KMS-11 (cell line): ENCODE measurements at regions not wholly inside any gene's neighbourhood (a gene's known extent, or its start where the extent isn't known, plus 50 kb on each side); places are given as distances from the start of the nearest gene placed in this dataset.

ENCODE experiments used
- H2AFZ ChIP-seq: fragments of 200-600 bp; sonication (generic); 2 replicates; pipeline ENCODE4 v1.6.1; 2016; ENCODE audit warnings: antibody characterized with exemption, mixed run types, low read depth
- H3K27ac ChIP-seq: fragments of 200-600 bp; sonication (generic); 2 replicates; pipeline ENCODE4 v1.6.1; 2016; ENCODE audit warnings: mild to moderate bottlenecking, mixed run types
- H3K27me3 ChIP-seq: fragments of 200-600 bp; sonication (generic); 2 replicates; pipeline ENCODE4 v1.6.1; 2017; ENCODE audit warnings: mild to moderate bottlenecking, low read depth, mixed run types, moderate library complexity; ENCODE audit not compliant: insufficient read depth
- H3K36me3 ChIP-seq: fragments of 200-600 bp; sonication (generic); 2 replicates; pipeline ENCODE4 v1.6.1; 2017; ENCODE audit warnings: mild to moderate bottlenecking, mixed run types; ENCODE audit not compliant: insufficient read depth
- H3K4me1 ChIP-seq: fragments of 200-600 bp; sonication (generic); 2 replicates; pipeline ENCODE4 v1.6.1; 2016; ENCODE audit warnings: mild to moderate bottlenecking, low read depth, mixed run types; ENCODE audit not compliant: poor library complexity, severe bottlenecking
- H3K4me2 ChIP-seq: fragments of 200-600 bp; sonication (generic); 2 replicates; pipeline ENCODE4 v1.7.0; 2016; ENCODE audit warnings: mild to moderate bottlenecking, mixed run types
- H3K4me3 ChIP-seq: fragments of 200-600 bp; sonication (generic); IDR thresholded peaks from 2 replicates; pipeline ENCODE4 v1.6.1; 2017; ENCODE audit warnings: low read depth, low read length, mixed read lengths; ENCODE audit not compliant: insufficient read depth
- H3K79me2 ChIP-seq: fragments of 200-600 bp; sonication (generic); 2 replicates; pipeline ENCODE4 v1.6.1; 2016; ENCODE audit warnings: low read depth, mixed run types; ENCODE audit not compliant: insufficient read depth
- H3K9ac ChIP-seq: fragments of 200-600 bp; sonication (generic); 2 replicates; pipeline ENCODE4 v1.6.1; 2016; ENCODE audit warnings: mild to moderate bottlenecking, mixed run types
- H4K20me1 ChIP-seq: fragments of 200-600 bp; sonication (generic); 2 replicates; pipeline ENCODE4 v1.6.1; 2016; ENCODE audit warnings: mild to moderate bottlenecking, mixed run types; ENCODE audit not compliant: insufficient read depth
- TF ChIP-seq, protein P1 (sequence below): fragments of 200-600 bp; sonication (generic); conservative IDR thresholded peaks from 2 replicates; pipeline ENCODE4 v1.6.1; 2017; ENCODE audit warnings: low read depth, mild to moderate bottlenecking, antibody characterized with exemption, low read length, moderate library complexity, mixed read lengths

- Histone ChIP-seq H3K27me3 (no peaks in the 10 kb centered on the region), H3K27ac (no peak overlapping the region), H3K4me1 (no peaks in the 10 kb centered on the region), H3K36me3 (no peaks in the 10 kb centered on the region), H2AFZ (no peak overlapping the region), H3K79me2 (no peaks in the 10 kb centered on the region), H3K4me3 (no peak overlapping the region), H4K20me1 (no peaks in the 10 kb centered on the region), H3K4me2 (no peak overlapping the region), H3K9ac (no peak overlapping the region)
- TF ChIP-seq, protein P1, sequence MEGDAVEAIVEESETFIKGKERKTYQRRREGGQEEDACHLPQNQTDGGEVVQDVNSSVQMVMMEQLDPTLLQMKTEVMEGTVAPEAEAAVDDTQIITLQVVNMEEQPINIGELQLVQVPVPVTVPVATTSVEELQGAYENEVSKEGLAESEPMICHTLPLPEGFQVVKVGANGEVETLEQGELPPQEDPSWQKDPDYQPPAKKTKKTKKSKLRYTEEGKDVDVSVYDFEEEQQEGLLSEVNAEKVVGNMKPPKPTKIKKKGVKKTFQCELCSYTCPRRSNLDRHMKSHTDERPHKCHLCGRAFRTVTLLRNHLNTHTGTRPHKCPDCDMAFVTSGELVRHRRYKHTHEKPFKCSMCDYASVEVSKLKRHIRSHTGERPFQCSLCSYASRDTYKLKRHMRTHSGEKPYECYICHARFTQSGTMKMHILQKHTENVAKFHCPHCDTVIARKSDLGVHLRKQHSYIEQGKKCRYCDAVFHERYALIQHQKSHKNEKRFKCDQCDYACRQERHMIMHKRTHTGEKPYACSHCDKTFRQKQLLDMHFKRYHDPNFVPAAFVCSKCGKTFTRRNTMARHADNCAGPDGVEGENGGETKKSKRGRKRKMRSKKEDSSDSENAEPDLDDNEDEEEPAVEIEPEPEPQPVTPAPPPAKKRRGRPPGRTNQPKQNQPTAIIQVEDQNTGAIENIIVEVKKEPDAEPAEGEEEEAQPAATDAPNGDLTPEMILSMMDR, result no peak
Measured at GRCh38 chr11:59289356-59290181, 69.1 kb upstream of the OR5AN1 start.

GRCh38 chr11:59285716-59286260 is 72.9 kb upstream of the OR5AN1 start:
- H3K27ac ChIP-seq, result no peak overlapping the region
- no peak overlapping the region for H2AFZ ChIP-seq
- no peaks in the 10 kb centered on the region for H3K36me3 ChIP-seq
- TF ChIP-seq, protein P1, result no peak
- no peak overlapping the region for H3K9ac ChIP-seq
- H3K4me3 ChIP-seq, result no peak overlapping the region
- H3K4me1 ChIP-seq, result no peaks in the 10 kb centered on the region
- H3K4me2 ChIP-seq, result no peak overlapping the region
- H4K20me1 ChIP-seq, result no peaks in the 10 kb centered on the region
- H3K79me2 ChIP-seq, result no peaks in the 10 kb centered on the region
- no peaks in the 10 kb centered on the region for H3K27me3 ChIP-seq

DNA sequence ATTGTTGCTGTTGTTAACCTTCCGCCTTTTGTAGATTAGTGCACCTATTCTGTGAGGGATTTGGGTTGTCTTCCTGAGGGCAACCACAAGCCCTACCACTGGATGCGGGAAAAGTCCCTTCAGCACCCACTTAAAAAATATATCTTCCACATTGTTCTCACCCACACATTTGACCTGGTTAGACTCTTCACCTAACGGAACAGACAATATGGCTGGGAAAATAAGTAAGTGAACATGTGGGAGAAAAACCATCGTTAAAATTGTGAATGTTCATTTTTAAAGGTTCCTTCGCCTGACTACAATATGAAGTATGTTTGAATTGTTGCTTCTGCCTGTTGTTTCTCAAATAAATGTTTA is 72.0 kb upstream of the MPEG1 start:
- no peaks in the 10 kb centered on the region for H3K27me3 ChIP-seq
- peak overlapping the region; percentile 9; the same call in 1 of the 2 replicates for H2AFZ ChIP-seq
- H3K27ac ChIP-seq, result no peak overlapping the region
- no peak overlapping the region for H3K4me2 ChIP-seq
- H4K20me1 ChIP-seq, result no peaks in the 10 kb centered on the region
- no peaks in the 10 kb centered on the region for H3K79me2 ChIP-seq
- H3K36me3 ChIP-seq, result no peaks in the 10 kb centered on the region
- no peak overlapping the region for H3K4me3 ChIP-seq
- TF ChIP-seq, protein P1, result peak; percentile 52; the same call in 1 of the 2 replicates
- no peaks in the 10 kb centered on the region for H3K4me1 ChIP-seq
- no peak overlapping the region for H3K9ac ChIP-seq

DNA sequence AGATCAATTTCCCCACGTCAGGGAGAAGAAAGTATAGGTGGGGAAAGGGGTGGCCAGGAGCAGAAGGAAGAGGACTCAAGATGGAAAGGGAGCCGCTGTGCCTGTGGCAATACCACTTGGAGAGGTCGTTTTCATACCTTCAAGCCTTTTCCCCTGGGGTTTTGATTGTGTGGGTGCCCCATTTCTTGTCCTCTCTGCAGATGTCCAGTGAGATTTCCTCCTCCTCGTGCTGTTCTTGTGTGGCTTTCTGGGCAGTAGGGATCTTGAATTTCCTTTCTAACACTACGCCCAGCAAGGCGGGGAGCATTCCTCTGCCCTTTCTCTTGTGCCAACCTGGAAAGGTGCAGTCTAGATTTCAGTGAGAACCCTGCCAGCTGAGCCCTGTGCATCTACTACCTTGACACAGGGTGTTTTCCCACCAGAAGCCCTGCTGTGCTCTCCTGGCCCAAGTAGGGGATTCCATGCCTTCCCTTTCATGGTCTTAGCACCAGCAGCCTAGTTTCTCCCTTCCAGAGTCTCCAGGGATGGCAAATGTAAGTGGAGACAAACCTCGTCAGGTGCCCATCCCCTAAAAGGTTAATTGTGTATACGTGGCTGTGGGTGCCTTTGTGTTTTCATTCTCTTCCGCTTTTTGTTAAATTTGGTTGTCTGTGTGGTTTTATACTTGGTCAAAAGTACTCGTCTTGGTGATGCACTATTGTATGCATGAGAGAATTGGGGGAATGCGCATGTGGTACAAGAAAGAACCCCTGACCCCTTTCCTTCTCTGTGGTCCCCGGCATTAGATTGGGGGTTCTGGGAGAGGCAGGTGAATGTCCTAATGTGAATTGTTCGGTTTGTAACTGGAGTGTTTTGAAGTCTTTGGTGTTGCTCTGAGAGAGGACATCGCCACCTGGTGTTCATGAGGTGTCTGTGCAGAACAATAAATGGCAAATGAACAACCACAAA is 71.4 kb upstream of the MPEG1 start:
- H3K4me1 ChIP-seq, result no peaks in the 10 kb centered on the region
- H3K4me2 ChIP-seq, result no peak overlapping the region
- no peaks in the 10 kb centered on the region for H3K27me3 ChIP-seq
- no peaks in the 10 kb centered on the region for H4K20me1 ChIP-seq
- no peak overlapping the region for H3K4me3 ChIP-seq
- peak overlapping the region; percentile 9; the same call in 1 of the 2 replicates for H2AFZ ChIP-seq
- H3K27ac ChIP-seq, result no peak overlapping the region
- H3K9ac ChIP-seq, result no peak overlapping the region
- no peaks in the 10 kb centered on the region for H3K36me3 ChIP-seq
- TF ChIP-seq, protein P1, result peak; percentile 87
- no peaks in the 10 kb centered on the region for H3K79me2 ChIP-seq
